Colonic mucosa (tissue), 4 donors: ENCODE measurements at regions not wholly inside any gene's neighbourhood (a gene's known extent, or its start where the extent isn't known, plus 50 kb on each side); places are given as distances from the start of the nearest gene placed in this dataset.
"Not testable (repeated sequence)": the region's sequence is repeated elsewhere in the genome, so short reads cannot be mapped to it uniquely, and the experiment has no call there.

Experiments
- DNase-seq: peaks from one replicate; pipeline ENCODE4 v3.0.0-alpha.2; 2020
- H3K27ac ChIP-seq: fragments of 200-600 bp; one replicate; pipeline ENCODE4 v1.8.0; 2021
- H3K27me3 ChIP-seq: fragments of 200-600 bp; one replicate; pipeline ENCODE4 v1.8.0; 2021
- H3K36me3 ChIP-seq: fragments of 200-600 bp; one replicate; pipeline ENCODE4 v1.8.0; 2021
- H3K4me1 ChIP-seq: fragments of 200-600 bp; one replicate; pipeline ENCODE4 v1.8.0; 2021; ENCODE audit warnings: mild to moderate bottlenecking
- H3K4me3 ChIP-seq: fragments of 200-600 bp; one replicate; pipeline ENCODE4 v1.8.0; 2021
- H3K9ac ChIP-seq, 2 donors: one replicate each; pipeline ENCODE4 v1.7.0; 2013; ENCODE audit warnings: control low read depth in 2 of 2, low read depth in 2 of 2, low read length in 2 of 2
- H3K9me3 ChIP-seq: fragments of 200-600 bp; one replicate; pipeline ENCODE4 v1.8.0; 2021
- intact Hi-C: fragments of 100-400 bp; cut with DNase I; formaldehyde crosslinking; loops from one replicate; pipeline ENCODE4 v1.14.1; 2022
- TF ChIP-seq, protein P1 (sequence below): fragments of 200-600 bp; IDR thresholded peaks from one replicate; pipeline ENCODE4 v1.8.0; 2022; ENCODE audit warnings: antibody characterized with exemption, mild to moderate bottlenecking
- donor health status: healthy.
- donor health status: DM: no; HTN: no; CAD: no.
- donor health status: DM: no; HTN: no; CAD: no.

GRCh38 chr12:73629893-73630831 lies 907.5 kb upstream of the ATXN7L3B start:
- no peak overlapping the region for H3K4me3 ChIP-seq
- no peak overlapping the region for H3K27ac ChIP-seq
- DNase-seq = no peak
- H3K4me1 ChIP-seq = no peaks in the 10 kb centered on the region
- no peak overlapping the region for H3K9ac ChIP-seq
- H3K27me3 ChIP-seq = no peaks in the 10 kb centered on the region
- intact Hi-C loops = no loop called here
- TF ChIP-seq, protein P1, sequence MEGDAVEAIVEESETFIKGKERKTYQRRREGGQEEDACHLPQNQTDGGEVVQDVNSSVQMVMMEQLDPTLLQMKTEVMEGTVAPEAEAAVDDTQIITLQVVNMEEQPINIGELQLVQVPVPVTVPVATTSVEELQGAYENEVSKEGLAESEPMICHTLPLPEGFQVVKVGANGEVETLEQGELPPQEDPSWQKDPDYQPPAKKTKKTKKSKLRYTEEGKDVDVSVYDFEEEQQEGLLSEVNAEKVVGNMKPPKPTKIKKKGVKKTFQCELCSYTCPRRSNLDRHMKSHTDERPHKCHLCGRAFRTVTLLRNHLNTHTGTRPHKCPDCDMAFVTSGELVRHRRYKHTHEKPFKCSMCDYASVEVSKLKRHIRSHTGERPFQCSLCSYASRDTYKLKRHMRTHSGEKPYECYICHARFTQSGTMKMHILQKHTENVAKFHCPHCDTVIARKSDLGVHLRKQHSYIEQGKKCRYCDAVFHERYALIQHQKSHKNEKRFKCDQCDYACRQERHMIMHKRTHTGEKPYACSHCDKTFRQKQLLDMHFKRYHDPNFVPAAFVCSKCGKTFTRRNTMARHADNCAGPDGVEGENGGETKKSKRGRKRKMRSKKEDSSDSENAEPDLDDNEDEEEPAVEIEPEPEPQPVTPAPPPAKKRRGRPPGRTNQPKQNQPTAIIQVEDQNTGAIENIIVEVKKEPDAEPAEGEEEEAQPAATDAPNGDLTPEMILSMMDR = no peak
- no peaks in the 10 kb centered on the region for H3K9me3 ChIP-seq
- H3K36me3 ChIP-seq = no peaks in the 10 kb centered on the region

- Histone ChIP-seq H3K9me3 (no peaks in the 10 kb centered on the region), H3K4me3 (no peak overlapping the region), H3K4me1 (no peaks in the 10 kb centered on the region), H3K9ac (no peak overlapping the region), H3K27me3 (no peaks in the 10 kb centered on the region), H3K36me3 (no peaks in the 10 kb centered on the region), H3K27ac (no peak overlapping the region)
- intact Hi-C loops = no loop called here
- TF ChIP-seq, protein P1 = no peak
- no peak for DNase-seq
These were observed 905.4 kb upstream of the ATXN7L3B start for GRCh38 chr12:73632191-73632590.

DNA sequence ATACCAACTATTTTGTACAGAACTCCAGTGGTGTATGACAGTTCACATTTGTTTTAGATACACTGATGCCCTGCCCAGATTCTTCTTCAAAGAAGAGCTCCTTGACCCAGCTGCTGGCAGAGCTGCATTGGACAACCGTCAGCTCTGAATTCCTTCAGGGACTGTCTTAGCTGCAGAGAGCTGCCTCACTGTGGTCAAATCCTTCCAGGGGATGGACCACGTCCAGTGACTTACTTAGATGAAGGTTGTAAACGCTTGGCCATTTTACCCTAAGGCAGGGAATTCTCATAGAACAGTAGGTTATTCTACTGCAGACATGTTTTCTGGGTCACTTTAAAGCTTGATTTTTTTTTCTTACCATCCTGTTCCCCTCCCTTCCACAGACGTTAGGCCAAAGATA lies 905.0 kb upstream of the ATXN7L3B start:
- Histone ChIP-seq H3K9me3 (no peaks in the 10 kb centered on the region), H3K36me3 (no peaks in the 10 kb centered on the region), H3K9ac (no peak overlapping the region), H3K27ac (no peak overlapping the region), H3K4me3 (no peak overlapping the region), H3K4me1 (no peaks in the 10 kb centered on the region), H3K27me3 (no peaks in the 10 kb centered on the region)
- DNase-seq = no peak
- TF ChIP-seq, protein P1 = no peak
- intact Hi-C loops = no loop called here

GRCh38 chr12:73639397-73639796 lies 898.2 kb upstream of the ATXN7L3B start:
- H3K4me1 ChIP-seq, DNase-seq, H3K27ac ChIP-seq, H3K36me3 ChIP-seq, H3K4me3 ChIP-seq, intact Hi-C loops, H3K27me3 ChIP-seq, H3K9me3 ChIP-seq, H3K9ac ChIP-seq: not testable (repeated sequence)

DNA sequence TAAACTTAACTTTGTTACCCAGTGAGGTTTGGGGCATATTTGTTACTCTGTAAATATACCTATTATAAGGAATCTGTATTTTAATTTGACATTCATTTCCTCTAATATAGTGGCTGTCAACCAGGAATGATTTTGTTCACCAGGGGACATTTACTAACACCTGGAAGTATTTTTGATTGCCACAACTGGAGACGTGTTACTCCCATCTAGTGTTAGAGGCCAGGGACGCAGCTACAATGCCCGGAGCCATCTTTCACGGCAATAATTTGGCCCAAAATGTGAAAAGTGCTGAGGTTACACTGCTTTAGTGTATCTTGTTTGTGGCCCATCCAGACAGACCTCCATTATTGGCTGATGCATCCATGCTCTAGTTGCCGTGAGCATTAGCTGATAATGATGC lies 881.3 kb upstream of the ATXN7L3B start:
- DNase-seq = no peak
- no peaks in the 10 kb centered on the region for H3K36me3 ChIP-seq
- no peaks in the 10 kb centered on the region for H3K4me1 ChIP-seq
- no peaks in the 10 kb centered on the region for H3K9me3 ChIP-seq
- H3K27me3 ChIP-seq = no peaks in the 10 kb centered on the region
- intact Hi-C loops = no loop called here
- H3K9ac ChIP-seq = no peak overlapping the region
- TF ChIP-seq, protein P1 = no peak
- H3K4me3 ChIP-seq = no peak overlapping the region
- no peak overlapping the region for H3K27ac ChIP-seq

- no peak overlapping the region for H3K4me3 ChIP-seq
- no peak for DNase-seq
- no peaks in the 10 kb centered on the region for H3K36me3 ChIP-seq
- H3K9me3 ChIP-seq = no peaks in the 10 kb centered on the region
- H3K4me1 ChIP-seq = no peaks in the 10 kb centered on the region
- no peak overlapping the region for H3K9ac ChIP-seq
- H3K27me3 ChIP-seq = no peaks in the 10 kb centered on the region
- TF ChIP-seq, protein P1 = no peak
- H3K27ac ChIP-seq = no peak overlapping the region
- intact Hi-C loops = no loop called here
These were observed 877.8 kb upstream of the ATXN7L3B start for GRCh38 chr12:73659802-73660201.
